ENCODE measurements at regions not wholly inside any gene's neighbourhood (a gene's known extent, or its start where the extent isn't known, plus 50 kb on each side); places are given as distances from the start of the nearest gene placed in this dataset.

DNA sequence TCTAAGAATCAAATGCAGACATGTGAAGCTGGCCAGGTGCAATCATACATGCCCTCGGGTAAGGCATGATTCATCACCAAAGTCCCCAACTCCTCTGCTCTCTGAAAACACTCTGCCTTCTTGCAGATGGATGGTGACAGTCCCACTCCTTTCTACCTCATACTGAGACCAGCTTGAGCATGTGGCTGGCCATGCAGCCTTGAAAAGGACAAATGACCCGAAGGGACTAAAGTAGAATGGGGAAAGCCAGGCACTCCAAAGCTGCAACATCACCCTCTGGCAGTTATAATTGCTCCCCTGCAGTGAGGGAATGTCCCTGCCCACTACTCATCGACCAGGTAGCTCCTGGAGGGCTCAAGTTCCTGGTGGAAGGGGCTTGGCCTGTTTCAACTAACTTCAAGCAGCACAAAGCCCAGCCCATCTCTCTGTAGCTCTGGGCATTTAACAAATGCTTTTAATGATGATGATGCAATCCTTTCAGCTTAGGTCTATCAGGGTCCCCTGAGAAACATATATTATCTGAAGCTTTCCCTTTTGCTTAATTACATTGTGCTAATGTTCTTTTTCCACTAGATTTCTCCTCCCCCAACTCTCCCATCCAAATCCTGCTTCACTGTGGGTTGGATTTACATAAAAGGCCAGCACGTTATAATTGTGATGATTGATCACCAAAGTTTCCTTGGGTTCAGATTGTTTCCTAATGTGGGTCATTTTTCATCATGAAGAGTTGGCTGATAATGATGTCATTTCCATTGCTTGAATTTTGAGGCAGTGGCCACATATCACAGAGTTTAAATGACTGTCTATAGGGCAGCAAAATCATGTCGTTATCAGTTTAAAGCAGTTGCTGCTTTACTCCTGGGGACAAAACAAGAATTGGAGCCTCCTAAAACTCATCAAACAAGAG is 436.5 kb upstream of the SLC30A5 start:
- H3K9ac ChIP-seq (ENCODE audit: low read length in 5 of 5) = no peak overlapping the region
- no peaks in the 10 kb centered on the region for H3K27me3 ChIP-seq (ENCODE audit: control insufficient read depth in 5 of 5, insufficient read depth in 4 of 5, low read length in 5 of 5)
- no peaks in the 10 kb centered on the region for H3K9me3 ChIP-seq (ENCODE audit: control insufficient read depth in 5 of 5, low read length in 5 of 5)

GRCh38 chr5:68658810-68659372 is 434.9 kb upstream of the SLC30A5 start:
- Histone ChIP-seq H3K9me3 (ENCODE audit: control insufficient read depth in 5 of 5, low read length in 5 of 5) (no peaks in the 10 kb centered on the region), H3K4me3 (ENCODE audit: low read depth in 1 of 5, low read length in 5 of 5) (no peak overlapping the region), H3K4me1 (ENCODE audit: control insufficient read depth in 5 of 5, insufficient read depth in 5 of 5, low read length in 5 of 5) (peaks cover 1 to 23% (median 12%) of the 10 kb centered on the region in 5 donors), H3K36me3 (ENCODE audit: control insufficient read depth in 5 of 5, insufficient read depth in 5 of 5, low read length in 5 of 5) (no peaks in the 10 kb centered on the region), H3K9ac (ENCODE audit: low read length in 5 of 5) (no peak overlapping the region), H3K27me3 (ENCODE audit: control insufficient read depth in 5 of 5, insufficient read depth in 4 of 5, low read length in 5 of 5) (no peaks in the 10 kb centered on the region), H3K27ac (ENCODE audit: low read depth, low read length) (no peak overlapping the region)

More for the DNA sequence above, 436.5 kb upstream of the SLC30A5 start:
- no peaks in the 10 kb centered on the region for H3K36me3 ChIP-seq (ENCODE audit: control insufficient read depth in 5 of 5, insufficient read depth in 5 of 5, low read length in 5 of 5)
- H3K27ac ChIP-seq (ENCODE audit: low read depth, low read length) = no peak overlapping the region
- no peak overlapping the region for H3K4me3 ChIP-seq (ENCODE audit: low read depth in 1 of 5, low read length in 5 of 5)
- H3K4me1 ChIP-seq (ENCODE audit: control insufficient read depth in 5 of 5, insufficient read depth in 5 of 5, low read length in 5 of 5) = peaks cover 1 to 28% (median 20%) of the 10 kb centered on the region in 5 donors

DNA sequence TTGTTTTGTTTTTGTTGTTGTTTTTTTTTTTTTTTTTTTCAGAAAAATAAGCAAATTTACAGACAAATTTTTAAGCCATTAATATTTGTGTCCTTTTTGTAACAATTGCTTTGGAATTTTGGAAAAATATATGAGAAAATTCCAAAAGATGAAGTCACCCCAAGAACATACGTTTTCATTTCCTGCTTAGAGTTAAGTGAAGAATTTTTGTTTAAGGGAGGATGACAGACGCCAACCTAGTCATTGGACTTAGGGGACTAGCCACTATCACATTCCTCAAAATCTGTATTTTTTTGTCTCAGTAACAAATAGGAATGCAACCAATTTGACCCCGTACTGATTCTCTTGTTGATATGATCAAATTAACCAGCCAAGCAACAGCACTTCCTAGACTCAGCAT is 433.9 kb upstream of the SLC30A5 start:
- H3K9me3 ChIP-seq (ENCODE audit: control insufficient read depth in 5 of 5, low read length in 5 of 5) = no peaks in the 10 kb centered on the region
- no peak overlapping the region for H3K4me3 ChIP-seq (ENCODE audit: low read depth in 1 of 5, low read length in 5 of 5)
- H3K27me3 ChIP-seq (ENCODE audit: control insufficient read depth in 5 of 5, insufficient read depth in 4 of 5, low read length in 5 of 5) = no peaks in the 10 kb centered on the region
- no peak overlapping the region for H3K27ac ChIP-seq (ENCODE audit: low read depth, low read length)
- H3K4me1 ChIP-seq (ENCODE audit: control insufficient read depth in 5 of 5, insufficient read depth in 5 of 5, low read length in 5 of 5) = peaks cover 1 to 23% (median 12%) of the 10 kb centered on the region in 5 donors
- H3K36me3 ChIP-seq (ENCODE audit: control insufficient read depth in 5 of 5, insufficient read depth in 5 of 5, low read length in 5 of 5) = no peaks in the 10 kb centered on the region
- no peak overlapping the region for H3K9ac ChIP-seq (ENCODE audit: low read length in 5 of 5)

- Histone ChIP-seq H3K9ac (ENCODE audit: low read length in 5 of 5) (no peak overlapping the region), H3K36me3 (ENCODE audit: control insufficient read depth in 5 of 5, insufficient read depth in 5 of 5, low read length in 5 of 5) (no peaks in the 10 kb centered on the region), H3K4me3 (ENCODE audit: low read depth in 1 of 5, low read length in 5 of 5) (no peak overlapping the region), H3K27me3 (ENCODE audit: control insufficient read depth in 5 of 5, insufficient read depth in 4 of 5, low read length in 5 of 5) (no peaks in the 10 kb centered on the region), H3K27ac (ENCODE audit: low read depth, low read length) (no peak overlapping the region), H3K9me3 (ENCODE audit: control insufficient read depth in 5 of 5, low read length in 5 of 5) (no peaks in the 10 kb centered on the region), H3K4me1 (ENCODE audit: control insufficient read depth in 5 of 5, insufficient read depth in 5 of 5, low read length in 5 of 5) (peaks cover 1 to 23% (median 12%) of the 10 kb centered on the region in 5 donors)
Measured at GRCh38 chr5:68661237-68661636, 432.6 kb upstream of the SLC30A5 start.

GRCh38 chr5:68662804-68663307 is 431.0 kb upstream of the SLC30A5 start:
- no peaks in the 10 kb centered on the region for H3K36me3 ChIP-seq (ENCODE audit: control insufficient read depth in 5 of 5, insufficient read depth in 5 of 5, low read length in 5 of 5)
- no peak overlapping the region for H3K4me3 ChIP-seq (ENCODE audit: low read depth in 1 of 5, low read length in 5 of 5)
- H3K27me3 ChIP-seq (ENCODE audit: control insufficient read depth in 5 of 5, insufficient read depth in 4 of 5, low read length in 5 of 5) = no peaks in the 10 kb centered on the region
- H3K27ac ChIP-seq (ENCODE audit: low read depth, low read length) = no peak overlapping the region
- no peaks in the 10 kb centered on the region for H3K9me3 ChIP-seq (ENCODE audit: control insufficient read depth in 5 of 5, low read length in 5 of 5)
- no peak overlapping the region for H3K9ac ChIP-seq (ENCODE audit: low read length in 5 of 5)
- peaks cover 0 to 13% (median 3%) of the 10 kb centered on the region in 5 donors for H3K4me1 ChIP-seq (ENCODE audit: control insufficient read depth in 5 of 5, insufficient read depth in 5 of 5, low read length in 5 of 5)

- no peak overlapping the region for H3K9ac ChIP-seq (ENCODE audit: low read length in 5 of 5)
- H3K27me3 ChIP-seq (ENCODE audit: control insufficient read depth in 5 of 5, insufficient read depth in 4 of 5, low read length in 5 of 5) = no peaks in the 10 kb centered on the region
- peaks cover 0 to 6% (median 2%) of the 10 kb centered on the region in 5 donors for H3K4me1 ChIP-seq (ENCODE audit: control insufficient read depth in 5 of 5, insufficient read depth in 5 of 5, low read length in 5 of 5)
- no peaks in the 10 kb centered on the region for H3K9me3 ChIP-seq (ENCODE audit: control insufficient read depth in 5 of 5, low read length in 5 of 5)
- H3K36me3 ChIP-seq (ENCODE audit: control insufficient read depth in 5 of 5, insufficient read depth in 5 of 5, low read length in 5 of 5) = no peaks in the 10 kb centered on the region
- no peak overlapping the region for H3K4me3 ChIP-seq (ENCODE audit: low read depth in 1 of 5, low read length in 5 of 5)
- no peak overlapping the region for H3K27ac ChIP-seq (ENCODE audit: low read depth, low read length)
Measured at GRCh38 chr5:68669864-68670575, 423.8 kb upstream of the SLC30A5 start.

GRCh38 chr5:68673106-68673822 is 420.6 kb upstream of the SLC30A5 start:
- Histone ChIP-seq H3K36me3 (ENCODE audit: control insufficient read depth in 5 of 5, insufficient read depth in 5 of 5, low read length in 5 of 5) (no peaks in the 10 kb centered on the region), H3K9ac (ENCODE audit: low read length in 5 of 5) (no peak overlapping the region), H3K4me1 (ENCODE audit: control insufficient read depth in 5 of 5, insufficient read depth in 5 of 5, low read length in 5 of 5) (peaks cover 0 to 10% (median 2%) of the 10 kb centered on the region in 5 donors), H3K27me3 (ENCODE audit: control insufficient read depth in 5 of 5, insufficient read depth in 4 of 5, low read length in 5 of 5) (no peaks in the 10 kb centered on the region), H3K9me3 (ENCODE audit: control insufficient read depth in 5 of 5, low read length in 5 of 5) (no peaks in the 10 kb centered on the region), H3K27ac (ENCODE audit: low read depth, low read length) (no peak overlapping the region), H3K4me3 (ENCODE audit: low read depth in 1 of 5, low read length in 5 of 5) (no peak overlapping the region)

DNA sequence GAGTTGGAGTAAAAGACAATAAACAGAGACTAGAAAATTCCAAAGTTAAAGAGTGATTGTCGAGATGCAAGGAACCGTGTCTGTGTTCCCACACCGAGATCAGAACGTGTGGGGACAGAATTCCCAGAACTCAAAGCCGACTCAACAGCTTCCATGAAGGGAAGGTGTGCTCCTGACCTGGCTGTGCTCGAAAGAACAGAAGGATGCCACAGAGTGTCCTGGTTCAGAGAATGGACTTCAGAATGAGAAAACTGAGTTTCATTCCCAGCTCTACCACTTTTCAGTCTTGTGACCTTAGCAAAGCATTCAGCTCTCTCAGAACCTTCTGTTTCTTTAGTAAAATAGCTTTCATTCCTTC is 420.0 kb upstream of the SLC30A5 start:
- no peaks in the 10 kb centered on the region for H3K27me3 ChIP-seq (ENCODE audit: control insufficient read depth in 5 of 5, insufficient read depth in 4 of 5, low read length in 5 of 5)
- peaks cover 0 to 10% (median 2%) of the 10 kb centered on the region in 5 donors for H3K4me1 ChIP-seq (ENCODE audit: control insufficient read depth in 5 of 5, insufficient read depth in 5 of 5, low read length in 5 of 5)
- H3K9ac ChIP-seq (ENCODE audit: low read length in 5 of 5) = no peak overlapping the region
- H3K4me3 ChIP-seq (ENCODE audit: low read depth in 1 of 5, low read length in 5 of 5) = no peak overlapping the region
- no peaks in the 10 kb centered on the region for H3K36me3 ChIP-seq (ENCODE audit: control insufficient read depth in 5 of 5, insufficient read depth in 5 of 5, low read length in 5 of 5)
- H3K27ac ChIP-seq (ENCODE audit: low read depth, low read length) = no peak overlapping the region
- H3K9me3 ChIP-seq (ENCODE audit: control insufficient read depth in 5 of 5, low read length in 5 of 5) = no peaks in the 10 kb centered on the region

DNA sequence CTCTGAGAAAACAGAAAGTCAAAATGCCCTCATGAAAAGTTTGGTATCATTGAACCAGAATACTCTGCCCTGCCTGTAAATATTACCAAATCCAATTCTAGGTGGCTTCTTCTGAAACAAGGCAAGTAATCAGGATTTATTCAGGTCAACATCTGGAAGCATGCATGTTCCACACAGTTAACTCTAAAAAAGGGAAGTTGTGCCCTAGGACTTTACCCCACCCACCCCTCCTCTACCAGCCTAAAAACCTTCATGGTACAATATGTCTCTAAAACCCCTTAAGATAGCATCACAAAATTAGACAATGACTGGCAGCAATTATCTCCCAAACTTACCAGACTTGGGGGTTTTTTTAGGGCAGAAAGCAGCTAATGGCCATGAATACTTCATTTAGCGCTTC is 414.8 kb upstream of the SLC30A5 start:
- H3K4me3 ChIP-seq (ENCODE audit: low read depth in 1 of 5, low read length in 5 of 5) = no peak overlapping the region
- no peaks in the 10 kb centered on the region for H3K9me3 ChIP-seq (ENCODE audit: control insufficient read depth in 5 of 5, low read length in 5 of 5)
- H3K27ac ChIP-seq (ENCODE audit: low read depth, low read length) = no peak overlapping the region
- no peaks in the 10 kb centered on the region for H3K36me3 ChIP-seq (ENCODE audit: control insufficient read depth in 5 of 5, insufficient read depth in 5 of 5, low read length in 5 of 5)
- H3K4me1 ChIP-seq (ENCODE audit: control insufficient read depth in 5 of 5, insufficient read depth in 5 of 5, low read length in 5 of 5) = peaks cover 8 to 48% (median 42%) of the 10 kb centered on the region in 5 donors
- no peak overlapping the region for H3K9ac ChIP-seq (ENCODE audit: low read length in 5 of 5)
- H3K27me3 ChIP-seq (ENCODE audit: control insufficient read depth in 5 of 5, insufficient read depth in 4 of 5, low read length in 5 of 5) = no peaks in the 10 kb centered on the region

Data from subcutaneous abdominal adipose tissue (tissue), 5 donors.